GM12891 (cell line): ENCODE measurements at regions not wholly inside any gene's neighbourhood (a gene's known extent, or its start where the extent isn't known, plus 50 kb on each side); places are given as distances from the start of the nearest gene placed in this dataset.

ENCODE experiments used
- POLR2A ChIP-seq: IDR thresholded peaks from 2 replicates; pipeline ENCODE4 v1.6.1; 2011; ENCODE audit warnings: low read depth, low read length, control low read depth
- TAF1 ChIP-seq: IDR thresholded peaks from 2 replicates; pipeline ENCODE4 v1.6.1; 2011; ENCODE audit warnings: low read depth, low read length, control low read depth

DNA sequence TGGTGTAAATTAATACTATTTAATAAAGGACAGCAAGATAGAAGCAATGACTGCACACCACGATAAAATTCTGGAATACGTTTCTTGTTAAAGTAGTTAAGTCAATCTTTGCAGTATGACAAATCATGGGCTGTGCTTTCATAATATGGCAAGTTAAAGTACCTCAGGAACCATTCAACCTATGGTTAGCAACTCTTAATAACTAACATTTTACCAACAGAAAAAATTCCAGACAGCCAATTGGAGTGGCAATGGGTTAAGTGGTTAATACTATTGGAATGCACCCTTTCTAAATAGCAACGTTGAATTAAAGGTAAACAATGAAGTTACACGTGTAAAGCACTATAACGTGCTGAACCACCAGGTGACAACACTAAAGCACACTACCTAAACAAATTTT, 72.4 kb upstream of the ZCCHC13 start:
- TF ChIP-seq TAF1 (no peak), POLR2A (no peak)
